VCaP (cell line): ENCODE measurements at regions not wholly inside any gene's neighbourhood (a gene's known extent, or its start where the extent isn't known, plus 50 kb on each side); places are given as distances from the start of the nearest gene placed in this dataset.

Experiments used
- H3K27ac ChIP-seq: fragments of 450-650 bp; 2 replicates; pipeline ENCODE4 v1.5.1; 2017
- TF ChIP-seq, protein P1 (sequence below): fragments of 450-650 bp; conservative IDR thresholded peaks from 2 replicates; pipeline ENCODE4 v1.5.1; 2017; ENCODE audit warnings: mild to moderate bottlenecking, moderate library complexity

DNA sequence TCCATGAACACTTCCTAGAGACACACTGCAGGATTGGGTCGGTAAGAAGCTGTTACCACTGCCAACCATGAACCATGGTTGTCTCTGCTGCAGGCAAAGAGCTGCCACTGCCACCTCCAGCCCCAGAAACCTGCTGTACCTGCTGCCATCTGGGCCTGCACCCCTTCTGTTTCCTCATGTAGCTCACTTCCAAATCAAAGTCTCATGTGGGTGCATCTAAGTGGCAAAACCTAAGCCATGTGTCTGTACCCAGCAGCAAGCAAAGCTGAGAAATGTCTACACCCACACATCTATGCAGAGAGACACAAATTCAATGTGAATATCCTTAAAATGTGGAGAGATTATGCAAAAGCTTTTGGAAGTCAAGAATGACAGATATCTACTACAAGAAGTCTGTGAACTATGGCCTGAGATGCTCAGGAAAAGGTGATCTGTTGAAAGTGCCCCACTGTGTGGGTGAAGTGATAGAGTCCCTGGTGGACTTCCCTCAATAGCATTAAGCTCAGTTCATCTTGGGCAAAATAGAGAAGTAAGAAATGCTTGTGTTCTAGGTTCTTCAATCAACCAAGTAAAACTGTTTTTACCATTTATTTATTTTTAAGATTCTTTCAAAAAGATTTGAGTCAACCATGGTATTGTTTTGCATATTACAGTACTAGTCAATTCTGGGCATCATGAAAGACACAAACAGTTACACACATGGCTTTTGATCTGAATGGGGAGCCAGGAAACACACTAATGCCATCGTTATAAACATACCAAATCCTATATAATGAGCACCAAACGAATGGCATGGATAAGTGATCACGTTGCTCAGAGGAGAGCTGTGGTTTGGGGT lies 64.4 kb downstream of the FOS start:
- H3K27ac ChIP-seq: no peak overlapping the region
- TF ChIP-seq, protein P1, sequence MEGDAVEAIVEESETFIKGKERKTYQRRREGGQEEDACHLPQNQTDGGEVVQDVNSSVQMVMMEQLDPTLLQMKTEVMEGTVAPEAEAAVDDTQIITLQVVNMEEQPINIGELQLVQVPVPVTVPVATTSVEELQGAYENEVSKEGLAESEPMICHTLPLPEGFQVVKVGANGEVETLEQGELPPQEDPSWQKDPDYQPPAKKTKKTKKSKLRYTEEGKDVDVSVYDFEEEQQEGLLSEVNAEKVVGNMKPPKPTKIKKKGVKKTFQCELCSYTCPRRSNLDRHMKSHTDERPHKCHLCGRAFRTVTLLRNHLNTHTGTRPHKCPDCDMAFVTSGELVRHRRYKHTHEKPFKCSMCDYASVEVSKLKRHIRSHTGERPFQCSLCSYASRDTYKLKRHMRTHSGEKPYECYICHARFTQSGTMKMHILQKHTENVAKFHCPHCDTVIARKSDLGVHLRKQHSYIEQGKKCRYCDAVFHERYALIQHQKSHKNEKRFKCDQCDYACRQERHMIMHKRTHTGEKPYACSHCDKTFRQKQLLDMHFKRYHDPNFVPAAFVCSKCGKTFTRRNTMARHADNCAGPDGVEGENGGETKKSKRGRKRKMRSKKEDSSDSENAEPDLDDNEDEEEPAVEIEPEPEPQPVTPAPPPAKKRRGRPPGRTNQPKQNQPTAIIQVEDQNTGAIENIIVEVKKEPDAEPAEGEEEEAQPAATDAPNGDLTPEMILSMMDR: no peak

DNA sequence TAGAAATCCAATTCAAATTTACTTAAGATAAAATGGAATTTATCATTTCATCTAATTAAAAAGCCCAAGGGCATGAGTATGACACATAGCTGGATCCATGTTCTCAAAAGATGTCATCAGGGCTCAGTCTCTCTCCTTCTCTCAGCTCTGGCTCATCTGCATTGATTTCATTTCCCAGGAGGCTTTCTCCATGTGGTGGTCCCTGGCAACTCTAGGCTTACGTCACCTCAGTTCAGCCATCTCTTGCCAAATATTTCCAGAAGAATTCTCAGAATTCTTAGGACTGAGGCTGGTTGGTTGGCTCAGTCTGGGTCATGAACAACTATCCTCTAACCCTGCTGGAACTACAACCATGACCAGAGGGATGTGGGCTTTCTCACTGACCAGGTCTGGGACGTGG lies 65.3 kb downstream of the FOS start:
- no peak overlapping the region for H3K27ac ChIP-seq
- TF ChIP-seq, protein P1: no peak

DNA sequence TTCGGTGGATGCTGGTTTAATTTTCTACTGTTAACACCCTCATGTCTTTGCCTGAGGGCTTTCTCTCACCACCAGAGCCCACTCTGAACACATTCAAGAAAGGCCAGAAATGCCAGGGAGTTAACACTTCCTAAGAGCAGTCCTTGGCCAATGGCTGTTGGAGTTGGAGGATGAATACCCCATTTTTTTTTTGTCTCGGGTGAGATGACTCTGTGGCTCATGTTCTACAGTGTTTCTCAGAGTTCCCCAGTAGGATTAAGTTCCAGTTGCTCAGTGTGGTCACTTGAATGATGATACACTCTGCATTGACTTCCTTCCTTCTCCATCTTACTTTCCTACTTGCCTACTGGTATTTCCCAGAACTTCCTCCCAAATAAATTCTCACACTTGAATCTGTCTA lies 65.8 kb downstream of the FOS start:
- TF ChIP-seq, protein P1: no peak
- H3K27ac ChIP-seq: no peak overlapping the region

DNA sequence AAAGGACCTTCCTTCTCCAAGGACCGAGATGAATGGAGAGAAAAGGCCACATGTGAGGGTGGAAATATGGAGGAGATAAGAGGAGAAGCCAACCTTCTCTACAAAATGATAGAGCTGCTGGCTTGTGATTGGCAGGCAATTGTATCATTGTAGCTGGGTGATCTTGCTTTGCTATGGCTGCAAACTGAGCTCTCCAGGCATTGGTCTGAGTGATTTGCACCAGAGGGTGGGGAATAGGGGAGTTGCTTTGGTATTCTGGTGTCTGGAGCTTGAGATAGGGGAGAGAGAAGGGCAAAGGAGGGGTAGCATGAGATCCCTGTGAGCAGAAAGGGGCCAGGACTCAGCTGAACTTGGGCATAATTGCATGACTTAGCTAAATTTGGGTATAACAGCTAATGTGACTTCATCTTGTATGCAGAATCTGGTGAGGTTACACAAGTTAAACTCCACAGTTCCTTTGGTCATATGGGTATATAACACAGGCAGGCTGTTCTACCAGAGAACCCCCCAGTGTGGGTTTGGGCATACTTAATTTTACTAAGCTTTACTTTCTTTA lies 72.0 kb downstream of the FOS start:
- no peak overlapping the region for H3K27ac ChIP-seq
- TF ChIP-seq, protein P1: no peak

DNA sequence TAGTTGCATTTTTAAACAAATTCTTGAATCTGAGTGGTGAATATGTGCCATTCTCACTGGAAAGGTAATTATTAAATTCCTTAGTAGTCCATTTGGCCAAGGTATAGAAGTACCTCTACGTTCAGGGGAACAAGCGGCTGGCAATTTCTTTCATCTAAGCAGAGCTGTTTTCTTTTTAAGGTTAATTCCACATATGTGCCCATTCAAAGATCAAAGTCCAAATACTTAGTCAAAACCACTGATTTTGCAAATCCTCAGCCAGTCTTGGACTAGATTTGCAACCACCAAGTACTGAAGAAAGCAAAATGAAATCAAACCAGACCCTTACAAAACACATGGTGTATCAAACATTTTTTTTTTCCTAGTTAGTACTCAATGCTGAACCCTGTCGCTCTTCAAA lies 68.7 kb upstream of the JDP2 start:
- TF ChIP-seq, protein P1: no peak
- no peak overlapping the region for H3K27ac ChIP-seq

DNA sequence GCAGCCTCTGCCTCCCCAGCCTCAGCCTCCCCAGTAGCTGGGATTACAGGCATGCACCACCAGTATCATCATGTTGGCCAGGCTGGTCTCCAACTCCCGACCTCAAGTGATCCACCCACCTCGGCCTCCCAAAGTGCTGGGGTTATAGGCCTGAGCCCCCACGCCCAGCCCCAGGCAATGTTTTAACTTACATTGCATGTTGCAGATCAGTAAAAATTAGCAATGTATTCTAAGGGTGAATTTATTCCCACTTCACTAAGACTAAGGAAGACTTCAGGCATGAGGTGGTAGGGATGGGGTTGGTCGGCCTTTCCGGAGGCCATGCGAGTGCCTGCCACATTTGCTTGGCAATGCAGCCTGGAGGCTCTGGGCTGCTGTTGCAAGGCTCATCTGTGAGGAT lies 66.8 kb upstream of the JDP2 start:
- TF ChIP-seq, protein P1: no peak
- H3K27ac ChIP-seq: no peak overlapping the region

DNA sequence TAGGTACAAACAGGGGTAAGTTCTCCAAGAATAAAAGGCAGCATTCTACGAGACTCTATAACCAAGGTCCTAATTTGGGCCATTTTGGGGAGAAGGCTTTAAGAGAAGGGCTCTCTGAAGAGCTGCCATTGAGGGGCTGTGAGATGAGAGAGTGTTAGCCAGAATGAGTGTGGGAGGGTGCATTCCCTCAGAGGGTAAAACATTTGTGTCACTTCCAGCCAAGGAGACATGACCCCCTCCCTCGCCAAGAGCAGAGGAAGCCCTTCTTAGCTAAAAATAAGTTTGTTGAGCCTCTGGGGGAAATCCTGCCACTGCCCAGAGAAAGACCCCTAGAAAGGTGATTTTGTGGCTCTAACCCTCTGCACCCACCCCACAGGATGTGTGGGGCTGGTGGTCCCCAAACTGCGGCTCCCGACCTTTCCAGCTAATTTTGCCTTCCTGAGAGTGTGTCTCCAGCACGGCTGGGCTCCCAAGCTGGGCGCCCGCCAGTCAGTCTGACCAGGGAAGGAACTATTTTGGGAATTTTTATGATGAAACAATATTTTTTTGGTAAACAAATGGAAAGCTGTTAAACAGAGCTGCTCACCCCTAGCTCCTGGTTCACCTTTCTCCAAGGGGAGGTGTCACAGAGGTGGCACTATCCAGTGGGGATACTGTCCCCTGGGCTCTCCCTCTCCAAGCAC lies 65.9 kb upstream of the JDP2 start:
- TF ChIP-seq, protein P1: no peak
- peak overlapping the region; percentile 30; the same call in 1 of the 2 replicates for H3K27ac ChIP-seq
